OCI-LY3 (cell line): ENCODE measurements at regions not wholly inside any gene's neighbourhood (a gene's known extent, or its start where the extent isn't known, plus 50 kb on each side); places are given as distances from the start of the nearest gene placed in this dataset.

ENCODE experiments used
- EZH2phosphoT487 ChIP-seq: fragments of 200-600 bp; shearing (Covaris generic); IDR thresholded peaks from 2 replicates; pipeline ENCODE4 v1.6.1; 2018; ENCODE audit warnings: antibody characterized with exemption, mixed run types, low read depth
- TF ChIP-seq, protein P1 (sequence below): fragments of 200-600, 300-600 bp; sonication (generic); IDR thresholded peaks from 2 replicates; pipeline ENCODE4 v1.5.1; 2014; ENCODE audit warnings: antibody characterized with exemption, low read length, low read depth

DNA sequence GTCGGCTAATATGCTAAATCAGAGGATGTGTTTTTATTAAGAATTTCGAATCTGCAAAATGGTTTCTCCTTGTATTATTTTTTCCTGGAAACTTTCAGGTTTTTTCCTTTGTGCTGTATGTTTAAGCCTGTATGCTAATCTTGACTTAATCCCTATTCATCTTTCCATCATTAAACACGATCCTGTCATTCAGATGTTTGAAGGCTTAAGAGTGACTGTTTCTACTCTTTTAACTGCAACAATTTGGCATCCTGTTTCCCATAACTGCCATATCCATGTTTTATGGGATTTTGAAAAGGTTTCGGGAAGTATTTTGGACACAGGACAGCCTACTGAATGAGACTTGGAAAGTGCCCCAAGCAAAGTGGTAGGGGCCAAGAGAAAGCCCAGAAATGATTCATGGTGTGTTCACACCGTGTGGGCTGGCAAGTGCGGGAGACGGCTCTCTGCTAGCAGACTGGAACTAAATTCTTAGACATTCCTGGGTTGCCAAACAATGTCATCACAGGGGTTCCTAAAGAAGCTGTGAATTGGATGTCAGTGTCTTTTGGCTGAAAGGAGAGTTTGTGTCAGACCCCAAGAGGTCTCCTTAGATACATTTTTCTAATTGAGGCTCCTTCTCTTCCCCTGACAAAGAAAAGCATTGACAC, 125.4 kb upstream of the ADAMTS16 start:
- TF ChIP-seq, protein P1, sequence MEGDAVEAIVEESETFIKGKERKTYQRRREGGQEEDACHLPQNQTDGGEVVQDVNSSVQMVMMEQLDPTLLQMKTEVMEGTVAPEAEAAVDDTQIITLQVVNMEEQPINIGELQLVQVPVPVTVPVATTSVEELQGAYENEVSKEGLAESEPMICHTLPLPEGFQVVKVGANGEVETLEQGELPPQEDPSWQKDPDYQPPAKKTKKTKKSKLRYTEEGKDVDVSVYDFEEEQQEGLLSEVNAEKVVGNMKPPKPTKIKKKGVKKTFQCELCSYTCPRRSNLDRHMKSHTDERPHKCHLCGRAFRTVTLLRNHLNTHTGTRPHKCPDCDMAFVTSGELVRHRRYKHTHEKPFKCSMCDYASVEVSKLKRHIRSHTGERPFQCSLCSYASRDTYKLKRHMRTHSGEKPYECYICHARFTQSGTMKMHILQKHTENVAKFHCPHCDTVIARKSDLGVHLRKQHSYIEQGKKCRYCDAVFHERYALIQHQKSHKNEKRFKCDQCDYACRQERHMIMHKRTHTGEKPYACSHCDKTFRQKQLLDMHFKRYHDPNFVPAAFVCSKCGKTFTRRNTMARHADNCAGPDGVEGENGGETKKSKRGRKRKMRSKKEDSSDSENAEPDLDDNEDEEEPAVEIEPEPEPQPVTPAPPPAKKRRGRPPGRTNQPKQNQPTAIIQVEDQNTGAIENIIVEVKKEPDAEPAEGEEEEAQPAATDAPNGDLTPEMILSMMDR = no peak
- TF ChIP-seq EZH2phosphoT487 = no peak
